ENCODE measurements at regions not wholly inside any gene's neighbourhood (a gene's known extent, or its start where the extent isn't known, plus 50 kb on each side); places are given as distances from the start of the nearest gene placed in this dataset.

- no peak overlapping the region for H3K4me3 Mint-ChIP-seq
- DNase-seq = no peak
- H3K9me3 Mint-ChIP-seq = peaks cover 3% of the 10 kb centered on the region
- no peaks in the 10 kb centered on the region for H3K27me3 Mint-ChIP-seq (ENCODE audit: low read depth, poor library complexity)
- peaks cover 5% of the 10 kb centered on the region for H3K4me1 Mint-ChIP-seq
- no peak for TF ChIP-seq CTCF (IDR thresholded peaks at IDR 0.05)
- H3K36me3 Mint-ChIP-seq (ENCODE audit: low read depth) = no peaks in the 10 kb centered on the region
- no peak overlapping the region for H3K27ac Mint-ChIP-seq
These were observed 258.9 kb downstream of the PTBP2 start for GRCh38 chr1:96980448-96980847.

- no peak for TF ChIP-seq CTCF (IDR thresholded peaks at IDR 0.05)
- Mint-ChIP-seq H3K36me3 (ENCODE audit: low read depth) (no peaks in the 10 kb centered on the region), H3K4me1 (peaks cover 5% of the 10 kb centered on the region), H3K27me3 (ENCODE audit: low read depth, poor library complexity) (no peaks in the 10 kb centered on the region), H3K27ac (no peak overlapping the region), H3K9me3 (peaks cover 10% of the 10 kb centered on the region), H3K4me3 (no peak overlapping the region)
- DNase-seq = no peak
These were observed 259.6 kb downstream of the PTBP2 start for GRCh38 chr1:96981181-96981580.

GRCh38 chr1:96982118-96982517 lies 260.5 kb downstream of the PTBP2 start:
- H3K27ac Mint-ChIP-seq = no peak overlapping the region
- no peaks in the 10 kb centered on the region for H3K27me3 Mint-ChIP-seq (ENCODE audit: low read depth, poor library complexity)
- no peak overlapping the region for H3K4me3 Mint-ChIP-seq
- no peaks in the 10 kb centered on the region for H3K36me3 Mint-ChIP-seq (ENCODE audit: low read depth)
- H3K4me1 Mint-ChIP-seq = peaks cover 5% of the 10 kb centered on the region
- TF ChIP-seq CTCF (IDR thresholded peaks at IDR 0.05) = no peak
- H3K9me3 Mint-ChIP-seq = peaks cover 12% of the 10 kb centered on the region
- DNase-seq = no peak

DNA sequence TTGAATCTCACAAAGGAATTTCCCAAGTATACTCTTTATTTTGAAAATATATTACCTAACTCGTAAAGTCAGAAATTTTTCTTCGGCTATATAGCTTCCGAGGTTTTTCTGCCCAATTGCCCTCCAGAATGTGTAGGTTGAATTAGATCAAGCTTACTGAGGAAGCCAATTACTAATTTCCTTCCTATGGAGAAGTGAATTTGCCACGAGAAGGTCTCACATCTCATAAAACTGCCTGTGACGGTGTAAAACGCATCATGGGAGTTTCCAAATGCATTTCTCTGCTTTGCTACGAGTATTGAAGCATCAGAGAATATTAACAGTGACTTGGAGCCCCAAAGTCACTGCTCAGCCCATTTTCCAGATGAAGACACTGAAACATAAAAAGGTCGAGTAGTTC lies 262.3 kb downstream of the PTBP2 start:
- Mint-ChIP-seq H3K27me3 (ENCODE audit: low read depth, poor library complexity) (no peaks in the 10 kb centered on the region), H3K27ac (no peak overlapping the region), H3K36me3 (ENCODE audit: low read depth) (no peaks in the 10 kb centered on the region), H3K4me1 (peaks cover 15% of the 10 kb centered on the region), H3K4me3 (no peak overlapping the region), H3K9me3 (peaks cover 12% of the 10 kb centered on the region)
- no peak for DNase-seq
- no peak for TF ChIP-seq CTCF (IDR thresholded peaks at IDR 0.05)

DNA sequence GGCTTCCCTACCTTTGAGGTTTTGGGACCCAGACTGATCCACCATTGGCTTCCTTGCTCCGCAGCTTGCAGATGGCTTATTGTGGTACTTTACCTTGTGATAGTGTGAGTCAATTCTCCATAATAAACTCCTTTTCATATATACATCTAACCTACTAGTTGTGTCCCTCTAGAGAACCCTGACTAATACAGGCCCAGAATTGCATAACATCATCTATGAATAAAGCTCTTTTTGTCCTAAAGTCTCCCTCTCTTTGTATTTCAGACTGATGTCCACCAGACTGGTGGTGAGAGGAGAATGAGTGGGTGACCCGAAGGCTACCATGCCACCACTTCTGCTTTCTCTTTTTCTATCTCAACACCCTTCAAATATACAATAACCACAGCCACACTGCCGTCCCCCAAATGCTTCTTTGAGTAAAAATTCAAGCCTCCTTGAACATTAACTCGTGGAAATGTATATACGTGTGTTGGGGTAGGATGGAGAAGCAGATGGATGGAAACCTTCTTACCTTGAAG lies 265.7 kb downstream of the PTBP2 start:
- Mint-ChIP-seq H3K27me3 (ENCODE audit: low read depth, poor library complexity) (no peaks in the 10 kb centered on the region), H3K4me1 (peaks cover 14% of the 10 kb centered on the region), H3K4me3 (no peak overlapping the region), H3K36me3 (ENCODE audit: low read depth) (no peaks in the 10 kb centered on the region), H3K27ac (no peak overlapping the region), H3K9me3 (peaks cover 12% of the 10 kb centered on the region)
- no peak for DNase-seq
- TF ChIP-seq CTCF (IDR thresholded peaks at IDR 0.05) = no peak

DNA sequence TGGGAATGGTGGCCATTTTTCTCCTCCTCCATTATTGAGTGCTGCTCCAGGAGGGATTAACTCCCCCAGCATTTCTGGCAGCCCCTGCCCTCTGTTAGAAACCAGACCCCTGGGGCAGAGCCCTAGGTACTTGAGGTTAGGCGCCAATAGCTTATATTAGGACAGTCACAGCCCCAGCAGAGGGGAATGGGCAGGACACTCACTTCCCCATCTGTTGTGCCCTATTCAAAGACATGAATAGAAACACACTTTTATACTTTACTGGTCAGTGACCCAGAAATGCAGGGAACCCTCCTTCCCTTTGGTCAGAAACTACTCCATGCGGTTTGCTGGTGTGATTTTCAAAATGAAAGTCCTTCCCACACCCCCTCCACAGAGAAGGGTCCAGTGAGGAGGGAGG lies 267.7 kb downstream of the PTBP2 start:
- peaks cover 2% of the 10 kb centered on the region for H3K27me3 Mint-ChIP-seq (ENCODE audit: low read depth, poor library complexity)
- peaks cover 12% of the 10 kb centered on the region for H3K9me3 Mint-ChIP-seq
- peaks cover 12% of the 10 kb centered on the region for H3K4me1 Mint-ChIP-seq
- no peak for DNase-seq
- TF ChIP-seq CTCF (IDR thresholded peaks at IDR 0.05) = no peak
- no peaks in the 10 kb centered on the region for H3K36me3 Mint-ChIP-seq (ENCODE audit: low read depth)
- no peak overlapping the region for H3K27ac Mint-ChIP-seq
- H3K4me3 Mint-ChIP-seq = no peak overlapping the region
